HepG2 (cell line): ENCODE measurements at regions not wholly inside any gene's neighbourhood (a gene's known extent, or its start where the extent isn't known, plus 50 kb on each side); places are given as distances from the start of the nearest gene placed in this dataset.

ENCODE experiments used
- ATAC-seq: fragments of 200-7000 bp; cut with Tn5 transposase; 3 replicates; pipeline ENCODE4 v1.9.1; 2020; ENCODE audit warnings: mild to moderate bottlenecking, moderate library complexity
- BruUV-seq: library from RNA; stranded (reverse); fragments of 400-500 nt; replicated peaks from 2 replicates; lab custom pipeline; 2021; lab: Mats Ljungman, UMichigan
- CTCF ChIA-PET: fragments of 300-600 bp; formaldehyde crosslinking; extraction: SDS; loops from one replicate; lab custom pipeline; 2021; ENCODE audit warnings: low total read pairs, inconsistent platforms, low intra/inter-chr PET ratio; lab: Yijun Ruan, JAX
- POLR2A ChIA-PET: fragments of 350-600 bp; sonication (Branson Sonifier 250); formaldehyde crosslinking; loops from one replicate; lab custom pipeline; 2020; ENCODE audit warnings: antibody characterized with exemption, inconsistent platforms; lab: Yijun Ruan, JAX
- DNase-seq: peaks from one replicate; pipeline ENCODE4 v3.0.0-alpha.2; 2015; ENCODE audit warnings: low spot score
- FAIRE-seq: peaks from 3 replicates; lab custom pipeline; 2011; peaks lifted over from hg19 to GRCh38; lab: Jason Lieb, UNC
- H2AFZ ChIP-seq: one replicate; pipeline ENCODE4 v1.6.1; 2011; ENCODE audit warnings: low read length, inconsistent platforms
- H3K27ac ChIP-seq: fragments of 300-600 bp; 3 replicates; pipeline ENCODE4 v1.8.0; 2011; ENCODE audit warnings: mixed run types, mild to moderate bottlenecking, mixed read lengths, low read length, inconsistent platforms; ENCODE audit not compliant: insufficient read depth; ENCODE audit errors: extremely low read length
- H3K27me3 ChIP-seq, 2 experiments: fragments of 200-600 bp in 1 of 2; 2 replicates in 1 of 2; 3 replicates in 1 of 2; pipeline versions ENCODE4 v1.6.0 to v1.8.0; 2011; ENCODE audit warnings: low read length in 2 of 2, mild to moderate bottlenecking in 2 of 2, moderate library complexity in 2 of 2, inconsistent platforms in 1 of 2; ENCODE audit not compliant: insufficient read depth in 2 of 2, control insufficient read depth in 1 of 2
- H3K36me3 ChIP-seq, 2 experiments: fragments of 200-600 bp in 1 of 2; replicated peaks in 1 of 2; 2 replicates in 1 of 2; 3 replicates in 1 of 2; pipeline versions ENCODE4 v1.5.1 to v1.8.0; 2011; ENCODE audit warnings: low read length in 2 of 2, inconsistent platforms in 1 of 2; ENCODE audit not compliant: insufficient read depth in 2 of 2, control insufficient read depth in 1 of 2
- H3K4me1 ChIP-seq: 2 replicates; pipeline ENCODE4 v1.5.1; 2012; ENCODE audit warnings: low read length, inconsistent platforms; ENCODE audit not compliant: insufficient read depth
- H3K4me2 ChIP-seq: 2 replicates; pipeline ENCODE4 v1.6.0; 2011; ENCODE audit warnings: low read depth, low read length, inconsistent platforms
- H3K4me3 ChIP-seq, 3 experiments: fragments of 200-600 bp in 1 of 3; sonication (generic), shearing (Covaris generic) in 1 of 3; replicated peaks in 1 of 3; 2 replicates each; pipeline ENCODE4 v1.5.1; 2011 to 2016; ENCODE audit warnings: low read length in 3 of 3, inconsistent platforms in 2 of 3, low read depth in 2 of 3, mild to moderate bottlenecking in 2 of 3, control low read depth in 1 of 3, mixed read lengths in 1 of 3; ENCODE audit not compliant: insufficient read depth in 1 of 3
- H3K79me2 ChIP-seq: one replicate; pipeline ENCODE4 v1.6.1; 2011; ENCODE audit warnings: low read length, inconsistent platforms; ENCODE audit not compliant: insufficient read depth
- H3K9ac ChIP-seq: 2 replicates; pipeline ENCODE4 v1.6.0; 2011; ENCODE audit warnings: mild to moderate bottlenecking, low read depth, low read length, inconsistent platforms; ENCODE audit not compliant: insufficient read depth
- H3K9me3 ChIP-seq: 2 replicates; pipeline ENCODE4 v1.5.1; 2012; ENCODE audit warnings: mild to moderate bottlenecking, low read length
- H4K20me1 ChIP-seq: 2 replicates; pipeline ENCODE4 v1.6.0; 2011; ENCODE audit warnings: inconsistent platforms, mild to moderate bottlenecking, low read length, moderate library complexity; ENCODE audit not compliant: insufficient read depth
- ATRX ChIP-seq: sonication (generic); formaldehyde crosslinking; IDR thresholded peaks from 2 replicates; pipeline ENCODE4 v1.4.0; 2020; ENCODE audit warnings: missing genetic modification reagents, borderline replicate concordance
- ERF ChIP-seq: IDR thresholded peaks from 2 replicates; pipeline ENCODE4 v1.6.1; 2018; ENCODE audit warnings: missing biosample characterization, missing genetic modification reagents
- GTF2F1 ChIP-seq: fragments of 150-350 bp; IDR thresholded peaks from 2 replicates; pipeline ENCODE4 v1.6.1; 2014; ENCODE audit warnings: low read length
- KAT8 ChIP-seq: IDR thresholded peaks from 2 replicates; pipeline ENCODE4 v1.6.1; 2016; ENCODE audit warnings: missing genetic modification reagents, missing compliant biosample characterization
- MZF1 ChIP-seq: sonication (generic); formaldehyde crosslinking; IDR thresholded peaks from 2 replicates; pipeline ENCODE4 v1.8.1; 2023; ENCODE audit warnings: mild to moderate bottlenecking, missing genetic modification reagents, borderline replicate concordance
- NONO ChIP-seq, 2 experiments: fragments of 450-650 bp in 1 of 2; sonication (generic) in 1 of 2; formaldehyde crosslinking in 1 of 2; IDR thresholded peaks in 1 of 2; conservative IDR thresholded peaks in 1 of 2; 2 replicates each; pipeline versions ENCODE4 v1.6.1 to v1.8.0; 2017 to 2022; ENCODE audit warnings: mild to moderate bottlenecking in 1 of 2, missing genetic modification reagents in 1 of 2, moderate library complexity in 1 of 2
- PTBP1 ChIP-seq: fragments of 200-400 bp; formaldehyde crosslinking; IDR thresholded peaks from 2 replicates; pipeline ENCODE4 v1.6.1; 2018; ENCODE audit warnings: low read length, low read depth; ENCODE audit not compliant: poor library complexity, severe bottlenecking
- SSRP1 ChIP-seq: IDR thresholded peaks from 2 replicates; pipeline ENCODE4 v1.6.1; 2016; ENCODE audit warnings: control low read depth
- TCF12 ChIP-seq, 2 experiments: fragments of 450-650 bp in 1 of 2; sonication (generic) in 1 of 2; formaldehyde crosslinking in 1 of 2; IDR thresholded peaks; 2 replicates each; pipeline versions ENCODE4 v1.6.1 to v1.8.0; 2017 to 2022; ENCODE audit warnings: antibody characterized with exemption in 1 of 2, mild to moderate bottlenecking in 1 of 2, missing genetic modification reagents in 1 of 2, moderate library complexity in 1 of 2
- ZFP37 ChIP-seq: sonication (generic); formaldehyde crosslinking; IDR thresholded peaks from 2 replicates; pipeline ENCODE4 v1.4.0; 2020; ENCODE audit warnings: missing genetic modification reagents, borderline replicate concordance
- ZKSCAN1 ChIP-seq: fragments of 150-350 bp; IDR thresholded peaks from 2 replicates; pipeline ENCODE4 v1.6.1; 2014; ENCODE audit warnings: low read length
- ZNF10 ChIP-seq: sonication (generic); formaldehyde crosslinking; IDR thresholded peaks from 2 replicates; pipeline ENCODE4 v1.4.0; 2020; ENCODE audit warnings: mild to moderate bottlenecking, low read depth, missing genetic modification reagents, borderline replicate concordance
- ZNF333 ChIP-seq: sonication (generic); formaldehyde crosslinking; IDR thresholded peaks from 2 replicates; pipeline ENCODE4 v1.4.0; 2020; ENCODE audit warnings: mild to moderate bottlenecking, missing genetic modification reagents, borderline replicate concordance
- ZNF350 ChIP-seq: sonication (generic); formaldehyde crosslinking; IDR thresholded peaks from 2 replicates; pipeline ENCODE4 v1.4.0; 2020; ENCODE audit warnings: mild to moderate bottlenecking, low read depth, missing genetic modification reagents, borderline replicate concordance
- ZNF441 ChIP-seq: sonication (generic); formaldehyde crosslinking; IDR thresholded peaks from 2 replicates; pipeline ENCODE4 v1.7.0; 2021; ENCODE audit warnings: missing genetic modification reagents, borderline replicate concordance
- ZNF670 ChIP-seq: sonication (generic); formaldehyde crosslinking; IDR thresholded peaks from 2 replicates; pipeline ENCODE4 v1.8.0; 2022; ENCODE audit warnings: mild to moderate bottlenecking, missing genetic modification reagents, borderline replicate concordance
- WGBS: methylation state at CpG from one replicate; pipeline ENCODE4 v1.1.6; 2017; ENCODE audit warnings: low lambda C conversion rate; 5-methylcytosine and 5-hydroxymethylcytosine counted together
- in situ Hi-C: cut with HindIII; loops from 2 replicates; pipeline ENCODE4 v1.10.0; 2017; ENCODE audit warnings: low pct_unique_long_range_greater_than_20kb; ENCODE audit not compliant: extremely low pct_ligation_motif_present
- intact Hi-C: fragments of 100-400 bp; cut with micrococcal nuclease; formaldehyde crosslinking; loops from one replicate; pipeline ENCODE4 v1.10.0; 2022; ENCODE audit not compliant: unreplicated experiment
- TF ChIP-seq, protein P1 (sequence below): fragments of 450-650 bp; IDR thresholded peaks from 2 replicates; pipeline ENCODE4 v1.6.1; 2017

DNA sequence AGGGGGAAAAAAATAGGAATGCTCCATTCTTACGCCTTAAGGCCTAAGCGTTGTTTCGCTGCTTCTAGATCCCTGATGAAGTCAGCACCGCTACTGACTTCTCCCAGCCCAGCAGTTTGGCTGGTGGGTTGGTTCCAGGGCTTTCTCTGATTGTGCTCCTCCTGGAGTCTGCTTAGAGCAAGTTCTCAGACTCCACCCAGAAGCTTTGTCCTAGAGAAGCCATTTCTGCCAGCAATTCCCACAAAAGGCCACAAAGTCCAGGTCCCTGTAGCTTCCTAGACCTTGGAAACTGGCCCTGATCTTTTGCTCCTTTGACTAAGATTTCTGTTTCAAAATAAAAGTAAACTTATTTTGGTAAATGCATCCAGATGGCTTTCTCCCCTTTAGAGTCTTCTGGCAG lies 65.4 kb downstream of the KCTD12 start:
- intact Hi-C loops: no loop called here
- no peaks in the 10 kb centered on the region for H3K79me2 ChIP-seq

DNA sequence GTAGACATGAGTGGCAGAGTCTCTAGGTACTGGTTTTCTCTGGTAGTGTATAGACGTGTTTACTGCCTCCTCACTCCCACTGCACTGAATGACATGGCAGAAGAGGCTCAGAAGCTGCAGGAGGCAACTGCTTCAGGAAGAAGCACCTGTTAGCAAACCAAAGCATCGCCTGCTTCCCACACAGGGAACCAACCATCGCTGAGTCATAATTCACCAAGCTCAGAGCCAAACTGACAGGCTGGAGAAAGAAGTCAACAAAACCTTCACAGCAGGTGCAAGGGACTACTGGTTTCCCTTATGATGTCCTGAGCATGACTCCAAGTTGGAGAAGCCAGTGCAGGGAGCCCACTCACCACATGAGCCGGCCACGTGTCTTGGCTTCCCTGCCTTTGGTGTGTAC lies 69.8 kb downstream of the KCTD12 start:
- 14% methylated on average over 3 of the region's 5 CpGs for WGBS
- no peak overlapping the region for H3K4me3 ChIP-seq
- in situ Hi-C loops: no loop called here
- ChIA-PET CTCF (no interaction called here), POLR2A (no interaction called here)
- intact Hi-C loops: no loop called here
- no peaks in the 10 kb centered on the region for H3K79me2 ChIP-seq
- no peaks in the 10 kb centered on the region for H3K27me3 ChIP-seq
- H2AFZ ChIP-seq: no peak overlapping the region
- H3K36me3 ChIP-seq: no peaks in the 10 kb centered on the region
- no peak overlapping the region for H3K9ac ChIP-seq
- no peaks in the 10 kb centered on the region for H4K20me1 ChIP-seq
- H3K9me3 ChIP-seq: no peaks in the 10 kb centered on the region
- ATAC-seq: no peak
- FAIRE-seq: no peak
- no peak overlapping the region for H3K4me2 ChIP-seq
- no peaks in the 10 kb centered on the region for H3K4me1 ChIP-seq
- H3K27ac ChIP-seq: no peak overlapping the region
- no TSS peak for BruUV-seq
- DNase-seq: no peak
- TF ChIP-seq ZNF670 (CRISPR knock-in tag) (no peak), KAT8 (CRISPR knock-in tag) (no peak), ZNF333 (no peak), ERF (CRISPR knock-in tag) (no peak), ZNF350 (no peak), ZNF441 (CRISPR knock-in tag) (no peak), MZF1 (no peak)
- TF ChIP-seq, protein P1, sequence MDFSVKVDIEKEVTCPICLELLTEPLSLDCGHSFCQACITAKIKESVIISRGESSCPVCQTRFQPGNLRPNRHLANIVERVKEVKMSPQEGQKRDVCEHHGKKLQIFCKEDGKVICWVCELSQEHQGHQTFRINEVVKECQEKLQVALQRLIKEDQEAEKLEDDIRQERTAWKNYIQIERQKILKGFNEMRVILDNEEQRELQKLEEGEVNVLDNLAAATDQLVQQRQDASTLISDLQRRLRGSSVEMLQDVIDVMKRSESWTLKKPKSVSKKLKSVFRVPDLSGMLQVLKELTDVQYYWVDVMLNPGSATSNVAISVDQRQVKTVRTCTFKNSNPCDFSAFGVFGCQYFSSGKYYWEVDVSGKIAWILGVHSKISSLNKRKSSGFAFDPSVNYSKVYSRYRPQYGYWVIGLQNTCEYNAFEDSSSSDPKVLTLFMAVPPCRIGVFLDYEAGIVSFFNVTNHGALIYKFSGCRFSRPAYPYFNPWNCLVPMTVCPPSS: no peak

More for the DNA sequence above, 65.4 kb downstream of the KCTD12 start:
- Histone ChIP-seq H2AFZ (no peak overlapping the region), H3K27ac (no peak overlapping the region), H3K4me3 (no peak overlapping the region), H3K4me2 (no peak overlapping the region), H3K27me3 (no peaks in the 10 kb centered on the region; a peak in 1 of 5 replicates), H3K4me1 (no peaks in the 10 kb centered on the region), H3K9ac (no peak overlapping the region), H4K20me1 (no peaks in the 10 kb centered on the region), H3K36me3 (no peaks in the 10 kb centered on the region), H3K9me3 (no peaks in the 10 kb centered on the region)
- no TSS peak for BruUV-seq
- ChIA-PET CTCF (no interaction called here), POLR2A (no interaction called here)
- no peak for TF ChIP-seq PTBP1
- no peak for TF ChIP-seq NONO (IDR thresholded peaks at IDR 0.05)
- TF ChIP-seq NONO (CRISPR knock-in tag; conservative IDR thresholded peaks at IDR 0.05): no peak
- TF ChIP-seq SSRP1 (CRISPR knock-in tag): no peak
- no peak for TF ChIP-seq ZNF350
- TF ChIP-seq ZNF10 (CRISPR knock-in tag): no peak
- no peak for TF ChIP-seq ZKSCAN1
- TF ChIP-seq ZFP37 (CRISPR knock-in tag): no peak
- no peak for TF ChIP-seq ATRX (CRISPR knock-in tag)
- no peak for TF ChIP-seq TCF12 (IDR thresholded peaks at IDR 0.05)
- TF ChIP-seq TCF12 (CRISPR knock-in tag; IDR thresholded peaks at IDR 0.05): no peak
- no peak for TF ChIP-seq GTF2F1
- in situ Hi-C loops: no loop called here
- no peak for FAIRE-seq
- ATAC-seq: peak; percentile 51
- 72% methylated on average over 4 of the region's 4 CpGs for WGBS
- no peak for DNase-seq
